Mucosa of rectum (tissue), 2 donors: ENCODE measurements at regions not wholly inside any gene's neighbourhood (a gene's known extent, or its start where the extent isn't known, plus 50 kb on each side); places are given as distances from the start of the nearest gene placed in this dataset.
"Not testable (repeated sequence)": the region's sequence is repeated elsewhere in the genome, so short reads cannot be mapped to it uniquely, and the experiment has no call there.

Source experiments
- H3K27ac ChIP-seq, 2 donors: one replicate each; pipeline ENCODE4 v1.7.0; 2013; ENCODE audit warnings: inconsistent platforms in 2 of 2, low read depth in 2 of 2, low read length in 2 of 2
- H3K27me3 ChIP-seq, 2 donors: one replicate each; pipeline ENCODE4 v1.7.0; 2013; ENCODE audit warnings: low read length in 2 of 2; ENCODE audit not compliant: control insufficient read depth in 2 of 2, insufficient read depth in 2 of 2
- H3K36me3 ChIP-seq, 2 donors: one replicate each; pipeline ENCODE4 v1.7.0; 2013; ENCODE audit warnings: low read length in 2 of 2; ENCODE audit not compliant: control insufficient read depth in 2 of 2, insufficient read depth in 2 of 2
- H3K4me1 ChIP-seq, 2 donors: one replicate each; pipeline ENCODE4 v1.7.0; 2013; ENCODE audit warnings: low read length in 2 of 2, mild to moderate bottlenecking in 1 of 2; ENCODE audit not compliant: control insufficient read depth in 2 of 2, insufficient read depth in 2 of 2
- H3K4me3 ChIP-seq, 2 donors: one replicate each; pipeline ENCODE4 v1.7.0; 2013; ENCODE audit warnings: low read length in 2 of 2
- H3K9ac ChIP-seq, 2 donors: one replicate each; pipeline ENCODE4 v1.7.0; 2013; ENCODE audit warnings: low read length in 2 of 2, low read depth in 1 of 2, mild to moderate bottlenecking in 1 of 2
- H3K9me3 ChIP-seq, 2 donors: one replicate each; pipeline ENCODE4 v1.7.0; 2013; ENCODE audit warnings: low read length in 2 of 2; ENCODE audit not compliant: control insufficient read depth in 2 of 2
- donor health status: healthy.
- donor health status: Normal muscosa, but diverticular disease.

DNA sequence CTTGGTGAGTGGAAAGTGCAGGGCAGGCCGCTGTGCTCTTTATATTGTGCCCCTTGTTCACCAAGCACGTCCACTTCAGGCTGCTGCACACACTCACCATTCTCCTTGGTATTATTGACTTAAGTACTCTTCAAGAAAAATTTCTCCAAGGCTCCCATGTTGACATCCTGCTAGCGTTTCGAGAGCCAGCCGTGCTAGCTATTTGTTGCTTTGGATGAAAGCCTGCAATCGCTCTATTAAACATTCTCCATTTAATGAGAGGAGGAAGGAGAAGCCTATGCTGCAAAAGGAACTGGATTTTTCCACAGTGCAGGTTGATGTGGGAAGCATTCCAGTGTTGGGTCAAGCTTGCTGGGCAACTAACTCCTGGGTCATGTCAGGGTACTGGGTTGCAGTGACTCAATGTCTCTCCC, 113.5 kb downstream of the CD83 start:
- Histone ChIP-seq H3K36me3 (no peaks in the 10 kb centered on the region), H3K4me3 (no peak overlapping the region), H3K9me3 (no peaks in the 10 kb centered on the region), H3K4me1 (no peaks in the 10 kb centered on the region), H3K27ac (no peak overlapping the region), H3K27me3 (peaks cover 0 to 2% of the 10 kb centered on the region in 2 donors), H3K9ac (no peak overlapping the region)

GRCh38 chr6:14231501-14232280, 114.1 kb downstream of the CD83 start:
- no peak overlapping the region for H3K27ac ChIP-seq
- H3K9ac ChIP-seq: no peak overlapping the region
- H3K4me1 ChIP-seq: no peaks in the 10 kb centered on the region

GRCh38 chr6:14232889-14233288, 115.3 kb downstream of the CD83 start:
- Histone ChIP-seq H3K36me3 (no peaks in the 10 kb centered on the region), H3K4me1 (no peaks in the 10 kb centered on the region), H3K4me3 (no peak overlapping the region), H3K9ac (no peak overlapping the region), H3K9me3 (no peaks in the 10 kb centered on the region), H3K27me3 (peaks cover 0 to 2% of the 10 kb centered on the region in 2 donors), H3K27ac (no peak overlapping the region)

More at GRCh38 chr6:14231501-14232280, 114.1 kb downstream of the CD83 start:
- Histone ChIP-seq H3K4me3 (no peak overlapping the region), H3K27me3 (peaks cover 0 to 2% of the 10 kb centered on the region in 2 donors), H3K9me3 (no peaks in the 10 kb centered on the region), H3K36me3 (no peaks in the 10 kb centered on the region)

DNA sequence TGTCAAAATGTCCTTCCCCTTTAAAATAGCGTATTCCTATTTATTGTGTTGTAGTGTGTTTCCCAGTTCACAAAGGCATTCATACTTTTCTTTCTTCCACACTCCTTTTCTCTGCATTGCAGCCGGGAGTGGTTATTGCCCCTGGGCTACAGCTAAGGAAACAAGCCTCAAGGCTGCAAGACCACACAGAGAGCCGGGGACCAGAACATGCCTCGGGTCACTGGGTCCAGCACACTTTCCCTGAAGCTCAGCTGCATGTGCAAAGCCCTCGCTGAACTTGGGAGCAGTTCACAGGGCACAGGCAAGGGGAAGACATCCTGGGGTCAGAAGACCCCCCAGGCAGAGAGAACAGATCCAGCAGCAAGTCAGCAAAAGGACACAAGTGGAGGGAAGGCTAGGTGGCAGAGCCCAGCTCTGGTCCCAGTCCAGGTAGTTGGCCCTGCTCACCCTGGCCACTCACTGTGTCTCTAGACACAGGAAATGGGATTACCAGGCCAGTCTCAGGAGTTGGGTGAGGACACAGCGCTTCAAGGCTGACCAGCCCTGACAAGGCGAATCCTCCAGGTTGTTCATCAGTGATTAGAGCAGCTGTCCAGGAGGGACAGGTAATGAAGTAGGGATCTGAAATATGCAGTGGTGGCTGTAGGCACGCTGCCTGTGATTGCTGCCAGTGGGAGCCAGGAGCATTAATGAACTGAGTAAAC, 118.2 kb downstream of the CD83 start:
- H3K9me3 ChIP-seq: no peaks in the 10 kb centered on the region

GRCh38 chr6:14239097-14239496, 121.5 kb downstream of the CD83 start:
- Histone ChIP-seq H3K4me3 (no peak overlapping the region), H3K9me3 (no peaks in the 10 kb centered on the region), H3K27ac (no peak overlapping the region), H3K36me3 (no peaks in the 10 kb centered on the region), H3K9ac (no peak overlapping the region), H3K4me1 (peaks cover 3% of the 10 kb centered on the region in 2 donors), H3K27me3 (no peaks in the 10 kb centered on the region)

More for the DNA sequence above, 118.2 kb downstream of the CD83 start:
- Histone ChIP-seq H3K27me3 (peaks cover 0 to 2% of the 10 kb centered on the region in 2 donors), H3K4me3 (no peak overlapping the region), H3K27ac (no peak overlapping the region), H3K9ac (no peak overlapping the region), H3K36me3 (no peaks in the 10 kb centered on the region), H3K4me1 (peaks cover 3% of the 10 kb centered on the region in 2 donors)

DNA sequence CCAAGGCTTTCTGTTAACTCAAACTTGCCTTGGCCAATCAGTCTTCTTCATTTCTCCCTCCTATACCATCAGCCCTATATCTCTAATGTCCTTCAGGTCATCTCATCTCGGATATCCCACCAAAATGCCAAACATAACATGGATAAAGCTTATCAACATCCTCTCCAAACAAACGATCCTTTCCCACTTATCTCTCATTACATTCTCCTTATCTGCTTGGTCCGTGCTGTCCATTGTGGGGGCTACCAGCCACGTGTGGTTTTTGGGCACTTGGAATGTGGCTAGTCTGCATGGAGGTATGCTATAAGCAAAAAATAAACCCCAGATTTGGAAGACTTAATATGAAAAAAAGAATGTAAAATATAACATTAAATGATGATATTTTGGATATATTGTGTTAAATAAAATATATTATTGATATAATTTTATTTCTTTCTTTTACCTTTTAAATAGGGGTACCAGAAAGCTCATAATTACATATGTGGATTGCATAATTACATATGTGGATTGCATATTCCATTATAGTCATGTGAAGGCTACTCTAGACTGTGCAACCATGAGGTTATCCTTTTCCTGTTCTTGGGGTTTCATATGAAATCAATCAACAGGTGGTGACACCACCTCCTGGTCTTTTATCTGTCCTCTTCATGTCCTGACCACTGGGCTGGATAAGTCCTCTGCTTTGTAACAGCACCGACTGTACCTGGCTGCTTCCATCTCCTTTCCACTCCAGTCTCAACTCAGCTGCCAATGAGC, 123.0 kb downstream of the CD83 start:
- Histone ChIP-seq H3K27me3 (no peaks in the 10 kb centered on the region), H3K36me3 (no peaks in the 10 kb centered on the region), H3K27ac (no peak overlapping the region), H3K4me3 (no peak overlapping the region), H3K4me1 (peaks cover 3% of the 10 kb centered on the region in 2 donors), H3K9me3 (no peaks in the 10 kb centered on the region), H3K9ac (no peak overlapping the region)

- no peaks in the 10 kb centered on the region for H3K9me3 ChIP-seq
- no peak overlapping the region for H3K9ac ChIP-seq
- no peak overlapping the region for H3K4me3 ChIP-seq
- H3K4me1 ChIP-seq: peaks cover 3% of the 10 kb centered on the region in 2 donors
- H3K27ac ChIP-seq: no peak overlapping the region
- H3K27me3 ChIP-seq: no peaks in the 10 kb centered on the region
- H3K36me3 ChIP-seq: no peaks in the 10 kb centered on the region
These were observed 123.9 kb downstream of the CD83 start for GRCh38 chr6:14241255-14242070.

DNA sequence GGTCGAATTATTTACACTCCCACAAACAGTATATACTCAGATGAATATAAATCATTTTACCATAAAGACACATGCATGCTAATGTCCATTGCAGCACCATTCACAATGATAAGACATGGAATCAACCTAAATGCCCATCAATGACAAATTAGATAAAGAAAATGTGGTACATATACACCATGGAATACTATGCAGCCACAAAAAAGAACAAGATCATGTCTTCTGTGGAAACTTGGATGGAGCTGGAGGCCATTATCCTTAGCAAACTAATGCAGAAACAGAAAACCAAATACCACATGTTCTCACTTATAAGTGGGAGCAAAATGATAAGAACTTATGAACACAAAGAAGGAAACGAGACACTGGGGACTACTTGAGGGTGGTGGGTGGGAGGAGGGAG, 125.3 kb downstream of the CD83 start:
- not testable (repeated sequence) for H3K9ac ChIP-seq, H3K27me3 ChIP-seq, H3K4me1 ChIP-seq, H3K9me3 ChIP-seq, H3K27ac ChIP-seq, H3K4me3 ChIP-seq, H3K36me3 ChIP-seq

DNA sequence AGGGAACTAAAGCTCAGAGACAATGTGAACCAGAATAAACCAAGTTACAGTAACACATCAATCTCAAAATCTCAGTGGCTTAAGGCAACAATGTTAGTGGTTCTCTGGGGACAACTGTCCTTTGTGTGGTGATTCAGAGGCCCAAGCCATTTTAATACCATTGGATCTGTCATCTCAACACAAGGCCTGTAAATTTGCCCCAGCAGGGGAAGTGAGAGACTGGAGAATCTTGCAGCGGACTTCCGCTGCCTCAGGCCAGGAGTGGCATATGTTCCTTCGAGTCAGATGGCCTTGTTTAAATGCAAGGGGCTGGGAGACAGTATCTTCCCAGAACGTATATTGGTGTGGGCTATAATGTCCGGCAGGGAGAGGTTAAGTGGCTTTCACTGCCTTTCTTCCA, 126.0 kb downstream of the CD83 start:
- Histone ChIP-seq H3K4me1 (no peaks in the 10 kb centered on the region), H3K9me3 (no peaks in the 10 kb centered on the region), H3K27ac (no peak overlapping the region), H3K36me3 (no peaks in the 10 kb centered on the region), H3K9ac (no peak overlapping the region), H3K4me3 (no peak overlapping the region), H3K27me3 (no peaks in the 10 kb centered on the region)
